NCI-H1436 treated with DMSO at 0.1 percent for 48 hours (cell line): ENCODE measurements at regions not wholly inside any gene's neighbourhood (a gene's known extent, or its start where the extent isn't known, plus 50 kb on each side); places are given as distances from the start of the nearest gene placed in this dataset.
"Not testable (repeated sequence)": the region's sequence is repeated elsewhere in the genome, so short reads cannot be mapped to it uniquely, and the experiment has no call there.

Experiments
- DNase-seq: peaks from one replicate; lab custom pipeline; 2025; lab: John Stamatoyannopoulos, UW

DNA sequence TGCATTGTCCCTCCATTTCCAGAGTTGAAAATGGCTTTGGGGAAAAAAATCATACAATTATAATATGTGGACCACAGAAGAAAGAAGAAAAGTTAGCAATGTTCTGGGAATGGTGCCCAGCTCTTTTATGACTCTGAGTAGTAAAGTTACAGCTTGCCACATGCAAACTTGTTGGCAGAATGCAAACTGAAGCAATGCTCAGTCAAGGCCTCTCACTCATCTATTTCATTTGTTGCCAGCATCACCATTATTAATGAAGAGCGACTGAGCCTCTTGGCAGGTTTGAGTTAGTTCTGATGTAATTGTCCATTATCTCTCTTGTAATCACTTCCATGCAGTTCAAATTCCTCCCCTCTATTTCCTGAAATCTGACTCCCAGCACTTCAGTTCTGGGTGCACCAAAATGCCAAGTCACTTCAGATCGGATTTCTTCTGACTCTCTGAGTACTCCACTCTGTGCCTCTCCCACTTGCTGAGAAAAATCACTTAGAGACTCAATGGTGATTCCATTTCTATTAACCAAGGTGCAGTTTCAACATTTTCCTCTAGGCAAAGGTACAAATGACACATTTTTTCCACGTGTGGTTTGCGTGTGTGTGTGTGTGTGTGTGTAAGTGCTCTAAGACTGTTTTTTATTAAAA, 154.4 kb upstream of the STMND1 start:
- DNase-seq, result peak; percentile 78

DNA sequence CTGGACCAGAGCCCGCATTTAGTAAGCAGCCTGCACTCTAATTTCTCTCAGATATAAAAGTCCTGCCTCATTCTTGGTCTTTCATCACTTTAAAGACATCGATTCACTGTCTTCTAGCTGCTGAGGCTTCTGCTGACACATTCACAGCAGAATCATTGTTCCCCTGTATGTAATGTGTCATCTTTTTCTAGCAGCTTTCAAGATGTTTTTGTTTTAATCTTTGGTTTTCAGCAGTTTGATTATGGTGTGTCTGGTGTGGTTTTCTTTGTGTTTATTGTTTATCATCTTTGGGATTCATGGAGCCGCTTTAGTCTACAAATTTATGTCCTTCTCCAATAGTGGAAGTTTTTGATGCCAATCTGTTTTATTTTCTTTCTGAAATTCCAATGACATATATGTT, 157.3 kb upstream of the STMND1 start:
- DNase-seq, result no peak

DNA sequence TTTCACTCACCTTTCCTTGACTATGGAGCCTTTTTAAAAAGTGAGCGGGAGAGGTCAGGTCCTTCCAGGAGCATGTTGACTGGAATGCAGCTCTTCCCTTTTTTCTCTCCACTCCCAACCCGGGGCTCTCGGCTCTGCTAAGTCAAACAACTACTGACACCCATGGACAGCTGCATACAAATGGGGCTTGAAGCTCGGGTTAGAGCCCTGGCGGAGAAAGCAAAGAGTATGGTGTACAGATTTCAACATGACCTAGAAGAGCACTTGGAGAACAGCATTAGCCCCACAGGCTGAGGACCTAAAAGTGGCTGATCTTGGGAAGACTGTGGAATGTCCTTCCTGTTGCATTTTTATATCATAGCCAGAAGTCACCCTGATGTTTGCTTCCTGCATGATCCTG, 162.0 kb upstream of the STMND1 start:
- DNase-seq, result no peak

DNA sequence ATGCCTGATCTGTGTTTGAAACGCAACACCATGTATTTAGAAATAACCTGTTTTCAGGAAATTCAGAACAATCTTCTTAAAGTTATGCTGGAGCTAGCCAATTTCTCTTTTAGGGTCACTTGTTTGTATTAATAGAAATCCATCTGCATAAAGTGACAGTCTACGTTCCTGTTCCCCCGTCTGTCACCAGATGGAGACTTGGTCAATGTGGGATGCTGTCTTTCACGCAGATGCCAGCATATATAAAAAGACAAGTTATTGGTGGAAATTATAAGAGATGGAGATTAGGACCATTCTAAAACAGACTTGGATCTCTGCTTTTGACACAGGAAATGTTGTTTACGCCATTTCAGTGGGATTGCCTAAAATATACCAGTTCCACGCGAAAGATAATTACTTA, 162.5 kb upstream of the STMND1 start:
- DNase-seq, result no peak

DNA sequence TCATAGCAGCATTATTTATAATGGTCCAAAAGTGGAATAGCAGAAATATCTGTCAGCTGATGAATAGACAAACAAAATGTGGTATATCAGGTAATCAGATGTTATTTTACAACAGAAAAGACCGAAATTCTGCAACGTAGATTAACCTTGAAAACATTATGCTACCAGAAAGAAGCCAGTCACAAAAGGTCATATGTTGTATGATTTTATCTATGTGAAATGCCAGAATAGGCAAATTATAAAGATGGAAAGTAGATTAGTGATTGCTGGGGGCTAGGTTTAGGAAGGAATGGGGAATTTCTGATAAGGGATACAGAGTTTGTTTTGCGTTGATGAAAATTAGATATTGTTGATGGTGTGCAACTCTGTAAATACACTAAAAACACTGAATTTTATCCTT, 165.0 kb upstream of the STMND1 start:
- no peak for DNase-seq

DNA sequence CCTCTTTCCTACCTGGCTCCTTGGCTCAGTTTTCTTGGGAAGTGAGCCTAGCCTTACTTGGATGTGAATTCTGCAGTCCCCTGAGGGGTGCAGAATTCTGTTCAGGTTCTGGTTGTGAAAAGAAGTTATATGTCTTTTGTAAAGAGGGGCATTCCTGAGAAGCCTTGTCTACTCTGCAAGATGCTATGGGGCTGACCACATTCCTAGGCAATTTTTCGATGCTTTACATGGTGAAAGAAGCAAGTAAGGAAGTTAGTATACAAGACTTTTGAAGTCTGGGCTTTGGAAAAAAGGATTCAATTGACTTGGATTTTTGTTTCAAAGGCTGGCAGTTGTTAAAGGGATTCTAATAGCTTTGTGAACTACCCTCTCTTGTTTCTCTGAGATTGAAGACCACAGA, 167.9 kb upstream of the STMND1 start:
- DNase-seq, result no peak

DNA sequence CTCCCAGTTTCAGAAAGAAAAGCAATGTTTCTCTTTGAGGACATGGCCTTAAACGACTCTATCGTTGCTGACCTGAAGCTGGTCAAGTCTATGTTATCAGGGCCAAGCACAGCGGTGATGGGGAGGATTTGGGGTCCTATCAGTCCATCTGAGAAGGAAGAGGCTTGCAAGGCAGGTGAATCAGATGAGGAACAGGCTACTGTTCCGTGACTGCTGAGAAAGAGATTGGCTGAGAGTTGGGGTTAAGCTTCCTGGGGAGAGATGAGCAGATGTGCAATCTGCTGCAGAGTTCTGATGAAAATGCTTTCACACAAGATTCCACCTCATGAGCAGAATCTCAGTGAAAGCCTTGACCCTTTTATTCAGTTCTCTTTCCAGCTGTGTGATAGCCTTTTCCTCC, 168.3 kb upstream of the STMND1 start:
- no peak for DNase-seq

DNA sequence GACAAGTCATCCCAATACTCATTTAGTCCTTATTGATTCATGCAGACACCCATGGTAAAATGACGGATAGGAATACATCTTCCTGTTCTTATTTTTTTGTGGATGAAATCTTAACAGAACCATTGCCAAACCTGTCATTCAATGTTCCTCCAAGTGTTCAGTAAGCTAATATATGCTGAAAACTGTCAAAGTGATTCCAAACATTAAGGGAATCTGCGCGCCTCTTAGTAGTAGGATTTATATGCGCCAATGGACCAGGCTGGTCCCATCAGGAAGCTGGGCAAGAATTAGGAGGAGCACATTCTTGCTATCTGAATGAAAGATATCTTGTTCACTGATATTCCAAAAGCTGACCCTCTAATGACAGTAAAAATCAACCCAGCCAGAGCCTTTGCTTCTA, 168.9 kb upstream of the STMND1 start:
- DNase-seq, result no peak

DNA sequence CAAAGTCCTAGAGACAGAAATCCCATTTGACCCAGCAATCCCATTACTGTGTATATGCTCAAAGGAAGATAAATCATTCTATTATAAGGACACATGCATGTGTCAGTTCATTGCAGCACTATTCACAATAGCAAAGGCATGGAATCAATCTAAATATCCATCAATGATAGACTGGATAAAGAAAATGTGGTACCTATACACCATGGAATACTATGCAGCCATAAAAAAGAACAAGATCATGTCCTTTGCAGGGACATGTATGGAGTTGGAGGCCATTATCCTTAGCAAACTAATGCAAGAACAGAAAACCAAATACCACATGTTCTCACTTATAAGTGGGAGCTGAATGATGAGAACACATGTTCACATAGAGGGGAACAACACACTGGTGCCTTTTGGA, 169.8 kb upstream of the ATXN1 start:
- DNase-seq, result not testable (repeated sequence)

DNA sequence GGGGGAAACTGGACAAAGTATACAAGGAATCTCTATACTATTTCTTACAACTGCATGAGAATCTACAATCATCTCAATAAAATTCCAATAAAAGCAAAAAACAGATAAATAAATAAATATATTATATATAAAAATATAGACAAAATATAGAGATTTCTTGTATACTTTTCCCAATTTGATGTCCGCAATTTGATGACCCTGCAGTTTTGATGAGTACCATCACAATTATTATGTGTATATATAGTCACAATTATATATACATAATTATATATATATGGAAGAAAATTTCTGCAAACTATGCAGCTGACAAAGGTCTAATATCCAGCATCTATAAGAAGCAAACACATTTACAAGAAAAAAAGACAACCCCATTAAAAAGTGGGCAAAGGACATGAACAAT, 169.2 kb upstream of the ATXN1 start:
- DNase-seq, result no peak

DNA sequence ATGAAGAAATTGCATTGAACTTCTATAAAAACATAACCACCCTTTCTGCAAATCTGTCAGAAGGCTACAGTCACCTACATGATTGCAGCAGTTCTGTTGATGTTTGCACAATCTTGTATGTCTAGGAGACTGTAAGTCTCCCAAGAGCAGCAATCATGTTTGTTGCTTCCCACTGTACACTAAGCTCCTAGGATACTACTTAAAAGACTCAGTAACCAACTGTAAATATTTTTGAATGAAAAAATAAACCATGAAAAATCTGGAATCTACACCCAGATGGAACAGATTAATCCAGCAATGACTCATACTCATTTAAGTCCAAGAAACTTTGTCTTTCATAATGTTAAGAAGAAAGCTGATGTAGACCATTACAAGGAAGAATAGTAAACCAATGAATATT, 168.5 kb upstream of the ATXN1 start:
- DNase-seq, result no peak

DNA sequence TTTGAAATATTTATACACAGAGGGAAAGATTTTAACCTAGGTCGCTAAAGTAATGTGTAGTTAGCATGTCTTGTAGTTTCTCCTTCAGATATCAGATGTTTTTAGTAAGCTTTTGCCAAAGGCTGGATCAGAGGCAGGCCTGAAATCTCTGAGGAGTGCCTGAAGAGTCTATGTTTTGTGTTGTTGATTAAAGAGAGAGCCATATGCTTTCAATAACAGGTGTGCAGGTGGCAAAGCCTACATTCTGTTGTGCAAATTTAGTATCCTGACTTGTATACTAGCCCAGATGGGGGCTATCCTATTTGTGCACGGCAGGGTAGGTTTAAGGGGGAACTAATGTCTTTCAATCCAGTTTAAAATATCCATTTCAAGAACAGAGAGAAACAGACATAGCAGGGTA, 167.1 kb upstream of the ATXN1 start:
- no peak for DNase-seq

DNA sequence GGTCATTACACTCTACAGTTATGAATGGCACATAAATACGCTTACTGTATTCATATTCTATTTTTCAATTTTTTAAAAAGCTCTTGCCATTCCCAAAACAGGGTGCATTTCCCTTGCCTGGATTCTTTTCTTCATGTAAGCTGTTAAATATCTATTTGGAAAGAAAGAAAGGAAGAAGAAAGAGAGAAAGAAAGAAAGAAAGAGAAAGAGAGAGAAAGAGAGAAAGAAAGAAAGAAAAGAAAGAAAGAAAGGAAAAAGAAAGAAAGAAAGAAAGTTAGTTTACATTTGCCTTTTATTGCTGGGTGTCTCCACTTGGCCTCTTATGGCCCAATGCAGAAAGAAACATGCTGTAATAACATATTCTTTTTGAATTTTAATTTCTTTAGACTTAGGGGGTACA, 165.9 kb upstream of the ATXN1 start:
- DNase-seq, result no peak

DNA sequence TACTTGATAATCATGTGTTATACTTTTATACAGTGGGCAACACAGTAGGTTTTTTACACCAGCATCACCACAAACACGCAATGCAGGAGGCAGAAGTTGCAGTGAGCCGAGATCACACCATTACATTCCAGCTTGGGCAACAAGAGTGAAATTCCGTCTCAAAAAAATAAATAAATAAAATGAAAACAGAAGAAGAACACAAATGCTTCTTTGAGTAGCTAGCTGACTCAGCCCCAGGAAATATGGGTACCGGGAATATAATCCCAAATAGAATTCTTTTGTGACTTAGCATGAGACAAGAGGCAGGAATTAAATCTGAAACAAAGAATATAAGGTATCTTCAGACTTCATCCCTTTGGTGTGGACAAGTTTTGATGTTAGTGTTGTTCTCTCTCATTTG, 164.2 kb upstream of the ATXN1 start:
- no peak for DNase-seq

DNA sequence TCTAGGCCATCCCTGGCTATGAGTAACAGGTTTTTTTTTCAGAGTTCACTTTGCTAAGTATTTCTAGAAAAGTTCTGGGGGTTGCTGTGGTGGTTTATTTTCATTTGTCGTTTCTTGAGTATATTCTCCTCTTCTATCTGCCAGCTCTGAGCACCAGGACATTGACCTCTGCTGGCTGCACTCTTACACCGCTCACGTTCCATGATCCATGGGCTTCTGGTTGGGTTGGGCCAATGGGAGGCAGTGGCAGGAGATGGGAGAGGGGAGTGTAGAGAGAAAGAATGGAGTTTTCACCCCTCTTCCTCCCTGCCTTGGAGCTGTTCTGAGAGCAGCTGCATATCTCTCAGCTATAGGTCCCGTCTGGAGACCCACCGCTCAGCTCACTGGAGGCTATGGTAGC, 161.0 kb upstream of the ATXN1 start:
- no peak for DNase-seq

DNA sequence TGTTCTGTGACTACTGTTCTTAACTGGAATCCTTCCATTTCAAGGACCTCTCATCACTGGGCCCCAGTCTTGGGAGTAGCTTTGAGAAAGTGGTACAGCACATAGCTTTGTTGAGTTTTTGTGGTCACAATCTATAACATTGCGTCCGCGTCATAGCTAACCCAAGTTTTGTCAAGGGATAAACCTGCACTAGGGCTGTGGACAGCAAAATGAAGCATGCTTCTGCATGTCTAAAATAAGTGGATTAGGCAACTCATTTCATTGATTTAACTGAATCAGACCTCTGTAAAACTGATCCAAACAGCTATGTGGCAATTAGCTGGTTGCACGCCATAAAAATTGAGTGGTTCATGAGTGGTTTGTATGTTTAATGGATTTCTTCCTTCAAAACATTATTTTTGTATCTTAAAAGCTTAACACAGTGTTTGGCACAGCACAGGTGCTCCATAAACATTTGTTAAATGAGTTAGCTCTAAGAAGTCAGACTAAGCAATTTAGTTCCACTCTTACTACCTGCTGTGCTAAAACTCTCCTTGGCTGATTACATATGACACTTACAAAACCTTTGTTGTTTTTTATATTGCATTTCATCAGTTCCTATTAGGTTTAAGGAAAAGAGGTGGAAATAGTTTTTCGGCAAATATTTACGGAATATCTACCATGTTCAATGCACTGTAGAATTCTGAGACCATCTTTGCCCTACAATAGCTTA, 160.3 kb upstream of the ATXN1 start:
- DNase-seq, result no peak

DNA sequence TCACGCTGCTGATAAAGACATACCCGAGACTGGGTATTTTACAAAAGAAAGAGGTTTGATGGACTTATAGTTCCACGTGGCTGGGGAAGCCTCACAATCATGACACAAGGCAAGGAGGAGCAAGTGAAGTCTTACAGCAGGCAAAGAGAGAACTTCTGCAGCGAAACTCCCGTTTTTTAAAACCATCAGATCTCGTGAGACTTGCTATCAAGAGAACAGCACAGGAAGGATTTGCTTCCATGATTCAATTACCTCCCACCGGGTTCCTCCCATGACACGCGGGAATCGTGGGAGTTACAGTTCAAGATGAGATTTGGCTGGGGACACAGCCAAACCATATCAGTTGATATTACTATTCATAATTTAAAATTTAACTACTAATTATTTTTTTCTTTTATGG, 157.3 kb upstream of the ATXN1 start:
- DNase-seq, result no peak

DNA sequence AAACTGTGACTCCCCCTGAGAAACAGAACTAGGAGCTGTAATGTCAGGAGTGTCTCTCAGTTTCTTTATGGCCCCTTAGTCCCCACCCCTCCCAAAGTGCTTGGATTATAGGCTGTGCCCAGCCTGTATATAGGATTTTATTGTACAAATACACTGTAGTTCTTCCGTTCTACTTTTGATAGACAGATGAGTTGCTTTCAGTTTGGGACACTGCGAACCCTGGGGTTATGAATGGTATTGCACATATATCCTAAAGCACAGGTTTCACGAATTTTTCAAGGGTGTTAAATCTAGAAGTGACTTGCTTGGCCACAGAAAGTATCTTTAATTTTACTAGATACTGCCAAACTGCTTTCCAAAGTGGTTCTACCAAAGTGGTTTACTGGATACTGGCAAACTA, 152.9 kb upstream of the ATXN1 start:
- no peak for DNase-seq

DNA sequence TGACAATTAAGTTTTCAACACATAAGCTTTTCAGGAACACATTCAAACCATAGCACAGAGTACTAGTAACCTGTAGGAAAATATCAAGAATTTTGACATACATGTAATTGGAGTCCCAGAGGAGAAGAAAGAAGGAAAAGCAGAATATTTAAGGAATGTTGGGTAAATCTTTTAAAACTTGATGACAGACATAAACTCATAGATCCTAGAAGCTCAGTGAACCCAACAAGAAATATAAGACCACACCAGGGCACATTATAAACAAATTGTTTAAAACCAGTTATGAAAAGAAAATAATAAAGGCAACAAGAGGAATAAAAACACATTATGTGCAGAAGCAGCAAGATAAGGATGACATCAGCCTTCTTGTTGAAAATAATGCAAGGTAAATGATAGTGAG, 151.5 kb upstream of the ATXN1 start:
- no peak for DNase-seq

DNA sequence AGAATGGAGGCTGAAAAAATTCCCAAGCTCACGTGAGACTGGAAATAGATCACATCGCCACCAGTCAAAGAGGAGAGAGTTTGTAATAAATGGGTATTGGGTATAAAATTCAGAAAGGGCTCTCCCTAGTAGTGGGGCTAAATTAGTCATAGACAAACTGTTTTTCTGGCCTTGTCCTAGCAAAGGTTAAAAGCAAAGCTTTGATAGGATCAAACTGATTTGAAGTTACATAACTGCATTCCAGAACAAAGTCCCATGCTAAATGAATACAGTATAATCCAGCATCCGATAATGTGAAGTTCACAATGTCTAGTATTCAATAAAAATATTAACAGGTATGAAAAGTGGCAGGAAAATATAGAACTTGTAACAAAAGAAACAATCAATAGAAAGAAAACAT, 149.8 kb upstream of the ATXN1 start:
- DNase-seq, result no peak

DNA sequence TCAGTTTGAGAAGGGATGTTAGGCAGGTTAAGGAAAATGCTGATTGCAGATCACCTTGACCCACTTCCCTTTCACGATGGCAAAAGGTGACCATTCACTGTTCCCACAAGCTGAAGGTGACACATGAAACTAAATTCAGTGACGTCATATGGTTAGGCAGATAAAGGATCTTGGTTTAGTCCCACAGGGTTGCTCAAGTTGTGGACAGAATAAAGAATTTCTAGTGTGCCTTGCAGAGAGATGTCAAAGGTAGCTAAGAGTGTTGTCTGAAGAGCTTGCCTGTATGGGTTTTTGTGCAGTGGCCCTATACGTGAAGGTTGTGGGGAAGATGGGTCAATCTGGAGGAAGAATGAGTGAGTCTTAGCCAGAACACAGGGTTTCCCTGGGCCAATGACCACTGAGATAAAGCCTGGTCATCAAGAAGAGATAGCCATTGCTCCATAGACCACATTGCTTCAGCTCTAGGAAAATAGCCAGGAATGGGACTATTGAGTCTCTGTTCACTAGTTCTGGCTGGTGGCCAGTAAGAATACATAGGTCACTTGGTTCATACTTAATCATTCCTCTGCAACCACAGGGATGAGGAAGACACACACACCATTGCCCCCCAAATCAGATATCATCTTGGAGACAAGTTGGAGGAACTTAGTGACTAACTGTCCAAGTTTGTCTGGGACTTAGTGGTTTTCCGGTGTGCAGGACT, 148.5 kb upstream of the ATXN1 start:
- DNase-seq, result no peak

DNA sequence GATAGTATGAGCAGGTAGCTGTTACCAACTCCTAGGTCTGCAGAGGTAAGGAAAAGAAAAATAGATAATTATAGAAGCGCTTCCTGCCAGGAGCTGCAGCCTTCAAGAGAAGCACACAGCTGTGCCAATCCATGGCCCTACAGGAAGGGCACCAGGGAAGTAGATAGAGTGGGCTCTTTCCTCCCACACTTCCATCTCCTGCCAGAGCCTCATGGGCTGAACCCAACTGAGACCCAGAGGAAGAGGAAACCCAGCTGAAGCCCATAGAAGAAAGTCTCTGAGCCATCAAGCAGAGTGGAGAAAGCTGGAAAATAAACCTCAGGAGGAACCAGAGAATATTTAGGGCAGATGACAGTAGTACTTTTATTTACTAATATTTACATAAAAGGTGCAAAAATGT, 146.7 kb upstream of the ATXN1 start:
- DNase-seq, result no peak

DNA sequence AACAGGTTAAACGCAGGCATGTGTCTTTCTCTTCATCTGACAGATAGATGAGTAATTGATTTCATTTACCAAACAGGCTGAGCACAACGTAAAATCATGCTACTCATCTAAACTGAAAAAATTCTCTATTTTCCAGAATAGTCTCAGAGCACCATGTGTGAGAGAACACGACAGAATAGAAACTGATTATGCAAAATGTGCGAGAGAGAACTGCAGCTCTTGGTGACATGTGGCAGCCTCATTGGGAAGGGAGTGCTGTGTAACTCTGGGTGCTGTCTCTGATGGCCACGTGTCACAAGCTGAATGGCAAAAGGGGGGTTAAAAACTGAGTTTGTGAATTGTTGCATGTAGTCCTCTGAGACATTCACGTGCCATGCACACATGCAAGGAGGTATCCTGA, 143.7 kb upstream of the ATXN1 start:
- no peak for DNase-seq

DNA sequence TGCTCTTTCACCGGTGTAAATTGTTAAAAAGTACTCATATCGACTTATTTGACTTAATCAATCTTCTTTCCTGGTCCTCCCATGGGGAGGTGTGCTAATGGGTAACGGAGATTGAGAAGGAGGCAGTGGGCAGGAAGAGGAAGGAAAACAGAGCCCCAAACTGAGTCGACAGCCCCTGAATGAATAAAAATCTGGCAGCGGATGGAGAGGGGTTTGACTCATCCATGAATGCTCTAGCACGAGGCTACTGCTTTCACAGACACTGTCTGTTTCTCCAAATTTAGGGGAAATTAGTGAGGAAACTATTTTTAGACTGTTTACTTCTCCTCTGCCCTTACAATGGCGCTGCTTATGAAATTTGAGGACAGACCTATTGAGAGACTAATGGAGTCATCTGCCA, 142.2 kb upstream of the ATXN1 start:
- DNase-seq, result no peak
